Left lung (tissue), 4 donors: ENCODE measurements at regions not wholly inside any gene's neighbourhood (a gene's known extent, or its start where the extent isn't known, plus 50 kb on each side); places are given as distances from the start of the nearest gene placed in this dataset.

Source experiments
- ATAC-seq: fragments of 200-7000 bp; cut with Tn5 transposase; one replicate; pipeline ENCODE4 v1.9.1; 2020; ENCODE audit warnings: moderate library complexity
- DNase-seq, 4 donors: peaks; one replicate each; pipeline ENCODE4 v3.0.0-alpha.2; 2013 to 2020
- H3K27ac ChIP-seq, 2 donors: fragments of 200-600 bp; sonication (generic) in 1 of 2; one replicate each; pipeline versions ENCODE4 v1.5.0 to v1.8.0; 2020 to 2021
- H3K27me3 ChIP-seq, 2 donors: fragments of 200-600 bp; sonication (generic) in 1 of 2; one replicate each; pipeline versions ENCODE4 v1.5.0 to v1.8.0; 2020 to 2021
- H3K36me3 ChIP-seq, 2 donors: fragments of 200-600 bp; sonication (generic) in 1 of 2; one replicate each; pipeline versions ENCODE4 v1.5.0 to v1.8.0; 2020 to 2021
- H3K4me1 ChIP-seq, 2 donors: fragments of 200-600 bp; one replicate each; pipeline ENCODE4 v1.8.0; 2021
- H3K4me3 ChIP-seq, 2 donors: fragments of 200-600 bp; sonication (generic) in 1 of 2; one replicate each; pipeline versions ENCODE4 v1.5.0 to v1.8.0; 2020 to 2021; ENCODE audit warnings: mild to moderate bottlenecking in 1 of 2
- H3K9me3 ChIP-seq, 2 donors: fragments of 200-600 bp; sonication (generic) in 1 of 2; one replicate each; pipeline versions ENCODE4 v1.5.0 to v1.8.0; 2020 to 2021
- intact Hi-C, 2 donors: fragments of 100-400 bp; cut with DNase I; formaldehyde crosslinking; loops; one replicate each; pipeline versions ENCODE4 v1.11.2 to v1.14.2; 2022
- TF ChIP-seq, protein P1 (sequence below), 2 donors: fragments of 200-600 bp; sonication (generic) in 1 of 2; IDR thresholded peaks; one replicate each; pipeline versions ENCODE4 v1.5.0 to v1.8.0; 2021; ENCODE audit warnings: antibody characterized with exemption in 2 of 2
- donor health status: DM: no; HTN: yes; CAD: no.
- donor health status: DM: no; HTN: no; CAD: no.

DNA sequence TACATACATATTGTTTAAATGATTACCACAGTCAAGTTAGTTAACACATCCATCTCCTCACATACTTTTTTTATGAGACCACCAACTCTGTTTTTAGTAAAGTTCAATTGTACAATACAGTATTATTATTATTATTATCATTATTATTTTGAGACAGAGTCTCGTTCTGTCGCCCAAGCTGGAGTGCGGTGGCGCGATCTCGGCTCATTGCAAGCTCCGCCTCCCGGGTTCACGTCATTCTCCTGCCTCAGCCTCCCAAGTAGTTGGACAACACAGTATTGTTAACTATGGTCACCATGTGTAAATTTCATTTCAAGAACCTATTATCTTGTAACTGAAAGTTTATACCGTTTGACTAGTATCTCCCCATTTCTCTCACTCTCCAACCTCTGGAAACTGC, 942.0 kb upstream of the FBXO33 start:
- Histone ChIP-seq H3K9me3 (no peaks in the 10 kb centered on the region), H3K27me3 (no peaks in the 10 kb centered on the region), H3K4me3 (no peak overlapping the region), H3K27ac (no peak overlapping the region), H3K36me3 (no peaks in the 10 kb centered on the region), H3K4me1 (no peaks in the 10 kb centered on the region)
- no peak for ATAC-seq
- intact Hi-C loops: no loop called here
- peak in 1 of 4 donors; percentile 35 for DNase-seq
- TF ChIP-seq, protein P1, sequence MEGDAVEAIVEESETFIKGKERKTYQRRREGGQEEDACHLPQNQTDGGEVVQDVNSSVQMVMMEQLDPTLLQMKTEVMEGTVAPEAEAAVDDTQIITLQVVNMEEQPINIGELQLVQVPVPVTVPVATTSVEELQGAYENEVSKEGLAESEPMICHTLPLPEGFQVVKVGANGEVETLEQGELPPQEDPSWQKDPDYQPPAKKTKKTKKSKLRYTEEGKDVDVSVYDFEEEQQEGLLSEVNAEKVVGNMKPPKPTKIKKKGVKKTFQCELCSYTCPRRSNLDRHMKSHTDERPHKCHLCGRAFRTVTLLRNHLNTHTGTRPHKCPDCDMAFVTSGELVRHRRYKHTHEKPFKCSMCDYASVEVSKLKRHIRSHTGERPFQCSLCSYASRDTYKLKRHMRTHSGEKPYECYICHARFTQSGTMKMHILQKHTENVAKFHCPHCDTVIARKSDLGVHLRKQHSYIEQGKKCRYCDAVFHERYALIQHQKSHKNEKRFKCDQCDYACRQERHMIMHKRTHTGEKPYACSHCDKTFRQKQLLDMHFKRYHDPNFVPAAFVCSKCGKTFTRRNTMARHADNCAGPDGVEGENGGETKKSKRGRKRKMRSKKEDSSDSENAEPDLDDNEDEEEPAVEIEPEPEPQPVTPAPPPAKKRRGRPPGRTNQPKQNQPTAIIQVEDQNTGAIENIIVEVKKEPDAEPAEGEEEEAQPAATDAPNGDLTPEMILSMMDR (IDR thresholded peaks at IDR 0.05): no peak

DNA sequence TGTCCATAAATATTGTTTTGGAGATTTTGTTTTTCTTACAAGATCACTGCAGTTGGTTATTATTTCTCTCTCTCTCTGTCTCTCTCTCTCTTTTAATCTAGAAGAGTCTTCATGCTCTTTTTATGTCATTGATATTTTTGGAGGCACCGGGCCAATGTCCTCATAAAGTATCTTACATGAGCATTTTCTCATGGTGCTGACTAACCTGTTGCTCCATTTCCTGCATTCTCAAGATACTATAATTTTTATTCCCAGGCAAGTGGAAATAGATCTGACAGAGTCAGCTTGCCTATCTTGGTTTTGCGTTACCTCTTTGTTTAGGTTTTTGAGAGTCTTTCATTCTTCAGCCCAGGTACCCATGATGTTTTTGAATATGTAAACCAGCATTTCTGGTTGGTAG, 938.8 kb upstream of the FBXO33 start:
- H3K27me3 ChIP-seq: no peaks in the 10 kb centered on the region
- TF ChIP-seq, protein P1 (IDR thresholded peaks at IDR 0.05): no peak
- intact Hi-C loops: no loop called here
- H3K4me3 ChIP-seq: no peak overlapping the region
- ATAC-seq: no peak
- H3K9me3 ChIP-seq: no peaks in the 10 kb centered on the region
- no peaks in the 10 kb centered on the region for H3K4me1 ChIP-seq
- H3K36me3 ChIP-seq: no peaks in the 10 kb centered on the region
- DNase-seq: no peak
- no peak overlapping the region for H3K27ac ChIP-seq

DNA sequence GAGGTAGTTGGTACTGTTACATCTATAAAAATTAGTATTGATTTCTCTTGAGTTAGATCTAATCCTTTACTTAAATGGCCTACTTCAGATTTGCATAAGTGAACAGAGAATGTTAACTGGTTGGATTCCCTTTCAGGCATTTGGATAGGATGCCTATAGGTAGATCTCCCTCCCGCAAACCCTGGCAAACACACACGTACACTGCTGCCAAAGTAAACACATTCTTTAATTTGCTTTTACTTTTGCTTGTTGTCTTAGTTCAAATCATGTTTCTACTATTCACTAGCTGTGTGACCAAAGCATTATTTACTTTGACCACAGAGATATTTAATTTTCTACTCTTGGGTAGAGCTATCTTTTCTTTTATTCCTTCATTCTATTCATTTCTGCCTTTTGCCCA, 936.1 kb upstream of the FBXO33 start:
- Histone ChIP-seq H3K27me3 (no peaks in the 10 kb centered on the region), H3K27ac (no peak overlapping the region), H3K9me3 (no peaks in the 10 kb centered on the region), H3K4me3 (no peak overlapping the region), H3K36me3 (no peaks in the 10 kb centered on the region), H3K4me1 (no peaks in the 10 kb centered on the region)
- TF ChIP-seq, protein P1 (IDR thresholded peaks at IDR 0.05): no peak
- intact Hi-C loops: no loop called here
- no peak for DNase-seq
- peak; percentile 14 for ATAC-seq

DNA sequence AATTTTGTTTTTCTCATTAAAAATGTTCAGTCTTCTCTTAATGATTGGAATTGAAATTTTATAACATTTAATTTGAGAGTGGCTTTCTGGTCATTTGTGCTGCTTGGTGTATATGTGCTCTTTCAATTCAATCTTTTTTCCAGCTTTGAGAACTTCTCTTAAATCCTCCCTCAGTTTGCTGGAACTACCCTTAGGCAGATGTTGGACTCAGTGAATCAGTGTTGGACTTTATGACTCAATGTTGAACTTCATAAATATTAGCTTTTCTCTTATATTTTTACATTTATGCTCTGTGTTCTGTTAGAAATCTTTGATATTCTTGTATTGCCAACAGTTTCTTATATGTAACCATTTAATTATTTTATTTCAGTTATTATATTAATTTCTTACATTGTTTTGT, 935.5 kb upstream of the FBXO33 start:
- Histone ChIP-seq H3K27me3 (no peaks in the 10 kb centered on the region), H3K9me3 (no peaks in the 10 kb centered on the region), H3K27ac (no peak overlapping the region), H3K4me3 (no peak overlapping the region), H3K4me1 (no peaks in the 10 kb centered on the region), H3K36me3 (no peaks in the 10 kb centered on the region)
- TF ChIP-seq, protein P1 (IDR thresholded peaks at IDR 0.05): no peak
- DNase-seq (no peak), ATAC-seq (no peak)
- intact Hi-C loops: no loop called here

DNA sequence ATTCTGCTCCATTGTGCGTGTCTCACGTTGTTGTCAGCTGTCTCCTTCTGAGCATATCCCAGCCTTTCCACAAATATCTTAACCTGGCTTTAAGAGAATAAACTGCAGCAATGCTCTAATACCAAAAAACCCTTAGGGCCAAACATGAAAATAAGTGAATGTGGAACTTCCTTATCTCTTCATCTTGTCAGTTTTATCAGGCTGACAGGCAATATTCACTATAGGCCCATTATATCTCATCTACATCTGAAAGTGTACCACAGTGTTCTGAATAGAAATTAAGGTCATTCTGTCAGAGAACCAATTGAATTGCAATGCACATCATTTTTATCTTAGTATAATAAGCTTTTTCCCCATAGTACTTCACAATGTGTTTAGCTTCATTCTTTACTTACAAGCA, 933.1 kb upstream of the FBXO33 start:
- no peak for DNase-seq
- no peak overlapping the region for H3K4me3 ChIP-seq
- TF ChIP-seq, protein P1 (IDR thresholded peaks at IDR 0.05): no peak
- intact Hi-C loops: no loop called here
- H3K27ac ChIP-seq: no peak overlapping the region
- no peak for ATAC-seq
- no peaks in the 10 kb centered on the region for H3K4me1 ChIP-seq
- H3K9me3 ChIP-seq: no peaks in the 10 kb centered on the region
- no peaks in the 10 kb centered on the region for H3K36me3 ChIP-seq
- no peaks in the 10 kb centered on the region for H3K27me3 ChIP-seq
